ENCODE measurements at regions not wholly inside any gene's neighbourhood (a gene's known extent, or its start where the extent isn't known, plus 50 kb on each side); places are given as distances from the start of the nearest gene placed in this dataset.

- WGBS, 2 donors (ENCODE audit: extremely low coverage in 2 of 2, insufficient read length in 2 of 2, insufficient replicate concordance in 1 of 2) = no CpG with 5 or more reads among the region's 2 CpGs
- H3K23ac ChIP-seq (ENCODE audit: low read depth, low read length, poor library complexity) = no peak overlapping the region
- H2AFZ ChIP-seq (ENCODE audit: low read length) = no peak overlapping the region
- H2AK5ac ChIP-seq (ENCODE audit: low read depth, low read length) = no peak overlapping the region
- H3K9ac ChIP-seq (ENCODE audit: low read depth, low read length, poor library complexity) = no peak overlapping the region
- H3K27ac ChIP-seq (replicated peaks; ENCODE audit: low read length) = no peak overlapping the region
- H3K27me3 ChIP-seq (ENCODE audit: control insufficient read depth in 3 of 3, insufficient read depth in 3 of 3, low read depth in 1 of 3, low read length in 3 of 3) = no peaks in the 10 kb centered on the region
- no peak overlapping the region for H4K91ac ChIP-seq (ENCODE audit: low read depth, low read length, poor library complexity)
- H3K14ac ChIP-seq (ENCODE audit: low read length) = no peak overlapping the region
- no peak overlapping the region for H3K18ac ChIP-seq (ENCODE audit: low read length)
- no peak overlapping the region for H4K8ac ChIP-seq (ENCODE audit: low read depth, low read length)
- H3K4me3 ChIP-seq (ENCODE audit: low read length in 2 of 2) = no peak overlapping the region
- H2BK15ac ChIP-seq (ENCODE audit: low read length) = no peak overlapping the region
- H3K4me1 ChIP-seq (ENCODE audit: control insufficient read depth in 2 of 2, insufficient read depth in 1 of 2, low read depth in 1 of 2, low read length in 2 of 2) = no peaks in the 10 kb centered on the region
- no peak for DNase-seq (ENCODE audit: low spot score)
- H3K4me2 ChIP-seq (ENCODE audit: insufficient read depth, low read length, poor library complexity, severe bottlenecking) = no peak overlapping the region
- H3K36me3 ChIP-seq (replicated peaks in 1 of 2; ENCODE audit: control insufficient read depth in 2 of 2, insufficient read depth in 2 of 2, low read length in 2 of 2) = no peaks in the 10 kb centered on the region
- no peak overlapping the region for H2BK5ac ChIP-seq (ENCODE audit: low read length)
- no peak overlapping the region for H2BK120ac ChIP-seq (ENCODE audit: low read depth, low read length)
- H3K79me1 ChIP-seq (ENCODE audit: low read depth, low read length) = no peaks in the 10 kb centered on the region
- H3K9me3 ChIP-seq (replicated peaks in 1 of 2; ENCODE audit: control insufficient read depth in 2 of 2, insufficient read depth in 1 of 2, low read depth in 1 of 2, low read length in 2 of 2) = no peaks in the 10 kb centered on the region
- H2BK12ac ChIP-seq (ENCODE audit: low read length) = no peak overlapping the region
- no peak overlapping the region for H3K4ac ChIP-seq (ENCODE audit: low read length)
These were observed 312.7 kb downstream of the ETAA1 start for GRCh38 chr2:67709835-67710234.

- Histone ChIP-seq H4K91ac (ENCODE audit: low read depth, low read length, poor library complexity) (no peak overlapping the region), H2BK12ac (ENCODE audit: low read length) (no peak overlapping the region), H2AFZ (ENCODE audit: low read length) (no peak overlapping the region), H3K18ac (ENCODE audit: low read length) (no peak overlapping the region), H3K27me3 (ENCODE audit: control insufficient read depth in 3 of 3, insufficient read depth in 3 of 3, low read depth in 1 of 3, low read length in 3 of 3) (no peaks in the 10 kb centered on the region), H3K4me1 (ENCODE audit: control insufficient read depth in 2 of 2, insufficient read depth in 1 of 2, low read depth in 1 of 2, low read length in 2 of 2) (no peaks in the 10 kb centered on the region), H2BK5ac (ENCODE audit: low read length) (no peak overlapping the region), H3K79me1 (ENCODE audit: low read depth, low read length) (no peaks in the 10 kb centered on the region), H4K8ac (ENCODE audit: low read depth, low read length) (no peak overlapping the region), H3K23ac (ENCODE audit: low read depth, low read length, poor library complexity) (no peak overlapping the region), H3K36me3 (replicated peaks in 1 of 2; ENCODE audit: control insufficient read depth in 2 of 2, insufficient read depth in 2 of 2, low read length in 2 of 2) (no peaks in the 10 kb centered on the region), H3K14ac (ENCODE audit: low read length) (no peak overlapping the region), H2AK5ac (ENCODE audit: low read depth, low read length) (no peak overlapping the region), H3K4me3 (ENCODE audit: low read length in 2 of 2) (no peak overlapping the region), H3K4me2 (ENCODE audit: insufficient read depth, low read length, poor library complexity, severe bottlenecking) (no peak overlapping the region), H2BK15ac (ENCODE audit: low read length) (no peak overlapping the region), H3K9me3 (replicated peaks in 1 of 2; ENCODE audit: control insufficient read depth in 2 of 2, insufficient read depth in 1 of 2, low read depth in 1 of 2, low read length in 2 of 2) (no peaks in the 10 kb centered on the region), H3K9ac (ENCODE audit: low read depth, low read length, poor library complexity) (no peak overlapping the region), H3K27ac (replicated peaks; ENCODE audit: low read length) (no peak overlapping the region), H3K4ac (ENCODE audit: low read length) (no peak overlapping the region), H2BK120ac (ENCODE audit: low read depth, low read length) (no peak overlapping the region)
- DNase-seq (ENCODE audit: low spot score) = no peak
- no CpG with 5 or more reads among the region's 12 CpGs for WGBS, 2 donors (ENCODE audit: extremely low coverage in 2 of 2, insufficient read length in 2 of 2, insufficient replicate concordance in 1 of 2)
These were observed 315.4 kb downstream of the ETAA1 start for GRCh38 chr2:67712484-67712883.

GRCh38 chr2:67713376-67713775, 316.2 kb downstream of the ETAA1 start:
- H3K9me3 ChIP-seq (replicated peaks in 1 of 2; ENCODE audit: control insufficient read depth in 2 of 2, insufficient read depth in 1 of 2, low read depth in 1 of 2, low read length in 2 of 2) = no peaks in the 10 kb centered on the region
- H3K27me3 ChIP-seq (ENCODE audit: control insufficient read depth in 3 of 3, insufficient read depth in 3 of 3, low read depth in 1 of 3, low read length in 3 of 3) = no peaks in the 10 kb centered on the region
- no peak overlapping the region for H3K4me3 ChIP-seq (ENCODE audit: low read length in 2 of 2)
- no peak overlapping the region for H2BK12ac ChIP-seq (ENCODE audit: low read length)
- H3K79me1 ChIP-seq (ENCODE audit: low read depth, low read length) = no peaks in the 10 kb centered on the region
- H3K18ac ChIP-seq (ENCODE audit: low read length) = no peak overlapping the region
- H3K23ac ChIP-seq (ENCODE audit: low read depth, low read length, poor library complexity) = no peak overlapping the region
- no peak overlapping the region for H3K9ac ChIP-seq (ENCODE audit: low read depth, low read length, poor library complexity)
- no peaks in the 10 kb centered on the region for H3K4me1 ChIP-seq (ENCODE audit: control insufficient read depth in 2 of 2, insufficient read depth in 1 of 2, low read depth in 1 of 2, low read length in 2 of 2)
- no CpG with 5 or more reads among the region's 3 CpGs for WGBS, 2 donors (ENCODE audit: extremely low coverage in 2 of 2, insufficient read length in 2 of 2, insufficient replicate concordance in 1 of 2)
- no peaks in the 10 kb centered on the region for H3K36me3 ChIP-seq (replicated peaks in 1 of 2; ENCODE audit: control insufficient read depth in 2 of 2, insufficient read depth in 2 of 2, low read length in 2 of 2)
- H3K14ac ChIP-seq (ENCODE audit: low read length) = no peak overlapping the region
- no peak overlapping the region for H2BK120ac ChIP-seq (ENCODE audit: low read depth, low read length)
- H4K8ac ChIP-seq (ENCODE audit: low read depth, low read length) = no peak overlapping the region
- no peak overlapping the region for H3K4me2 ChIP-seq (ENCODE audit: insufficient read depth, low read length, poor library complexity, severe bottlenecking)
- H3K27ac ChIP-seq (replicated peaks; ENCODE audit: low read length) = no peak overlapping the region
- no peak overlapping the region for H2BK15ac ChIP-seq (ENCODE audit: low read length)
- no peak overlapping the region for H4K91ac ChIP-seq (ENCODE audit: low read depth, low read length, poor library complexity)
- no peak for DNase-seq (ENCODE audit: low spot score)
- H2AFZ ChIP-seq (ENCODE audit: low read length) = no peak overlapping the region
- no peak overlapping the region for H3K4ac ChIP-seq (ENCODE audit: low read length)
- H2AK5ac ChIP-seq (ENCODE audit: low read depth, low read length) = no peak overlapping the region
- no peak overlapping the region for H2BK5ac ChIP-seq (ENCODE audit: low read length)

GRCh38 chr2:67716895-67717396, 319.8 kb downstream of the ETAA1 start:
- no peak overlapping the region for H2AK5ac ChIP-seq (ENCODE audit: low read depth, low read length)
- H3K27me3 ChIP-seq (ENCODE audit: control insufficient read depth in 3 of 3, insufficient read depth in 3 of 3, low read depth in 1 of 3, low read length in 3 of 3) = no peaks in the 10 kb centered on the region
- no peak overlapping the region for H3K23ac ChIP-seq (ENCODE audit: low read depth, low read length, poor library complexity)
- no peak overlapping the region for H3K4me2 ChIP-seq (ENCODE audit: insufficient read depth, low read length, poor library complexity, severe bottlenecking)
- H2AFZ ChIP-seq (ENCODE audit: low read length) = no peak overlapping the region
- no peak overlapping the region for H3K4me3 ChIP-seq (ENCODE audit: low read length in 2 of 2)
- H2BK15ac ChIP-seq (ENCODE audit: low read length) = no peak overlapping the region
- no peak overlapping the region for H2BK120ac ChIP-seq (ENCODE audit: low read depth, low read length)
- no peak overlapping the region for H4K91ac ChIP-seq (ENCODE audit: low read depth, low read length, poor library complexity)
- WGBS, 2 donors (ENCODE audit: extremely low coverage in 2 of 2, insufficient read length in 2 of 2, insufficient replicate concordance in 1 of 2) = no CpG with 5 or more reads among the region's 1 CpG
- no peak for DNase-seq (ENCODE audit: low spot score)
- no peaks in the 10 kb centered on the region for H3K36me3 ChIP-seq (replicated peaks in 1 of 2; ENCODE audit: control insufficient read depth in 2 of 2, insufficient read depth in 2 of 2, low read length in 2 of 2)
- H4K8ac ChIP-seq (ENCODE audit: low read depth, low read length) = no peak overlapping the region
- H3K4me1 ChIP-seq (ENCODE audit: control insufficient read depth in 2 of 2, insufficient read depth in 1 of 2, low read depth in 1 of 2, low read length in 2 of 2) = no peaks in the 10 kb centered on the region
- no peak overlapping the region for H3K9ac ChIP-seq (ENCODE audit: low read depth, low read length, poor library complexity)
- no peak overlapping the region for H3K18ac ChIP-seq (ENCODE audit: low read length)
- no peak overlapping the region for H2BK5ac ChIP-seq (ENCODE audit: low read length)
- no peak overlapping the region for H2BK12ac ChIP-seq (ENCODE audit: low read length)
- H3K27ac ChIP-seq (replicated peaks; ENCODE audit: low read length) = no peak overlapping the region
- no peaks in the 10 kb centered on the region for H3K9me3 ChIP-seq (replicated peaks in 1 of 2; ENCODE audit: control insufficient read depth in 2 of 2, insufficient read depth in 1 of 2, low read depth in 1 of 2, low read length in 2 of 2)
- no peak overlapping the region for H3K14ac ChIP-seq (ENCODE audit: low read length)
- no peak overlapping the region for H3K4ac ChIP-seq (ENCODE audit: low read length)
- no peaks in the 10 kb centered on the region for H3K79me1 ChIP-seq (ENCODE audit: low read depth, low read length)
